ENCODE measurements at regions not wholly inside any gene's neighbourhood (a gene's known extent, or its start where the extent isn't known, plus 50 kb on each side); places are given as distances from the start of the nearest gene placed in this dataset.

GRCh38 chr16:6524501-6524900, 808.1 kb upstream of the RBFOX1 start:
- TF ChIP-seq, protein P1, sequence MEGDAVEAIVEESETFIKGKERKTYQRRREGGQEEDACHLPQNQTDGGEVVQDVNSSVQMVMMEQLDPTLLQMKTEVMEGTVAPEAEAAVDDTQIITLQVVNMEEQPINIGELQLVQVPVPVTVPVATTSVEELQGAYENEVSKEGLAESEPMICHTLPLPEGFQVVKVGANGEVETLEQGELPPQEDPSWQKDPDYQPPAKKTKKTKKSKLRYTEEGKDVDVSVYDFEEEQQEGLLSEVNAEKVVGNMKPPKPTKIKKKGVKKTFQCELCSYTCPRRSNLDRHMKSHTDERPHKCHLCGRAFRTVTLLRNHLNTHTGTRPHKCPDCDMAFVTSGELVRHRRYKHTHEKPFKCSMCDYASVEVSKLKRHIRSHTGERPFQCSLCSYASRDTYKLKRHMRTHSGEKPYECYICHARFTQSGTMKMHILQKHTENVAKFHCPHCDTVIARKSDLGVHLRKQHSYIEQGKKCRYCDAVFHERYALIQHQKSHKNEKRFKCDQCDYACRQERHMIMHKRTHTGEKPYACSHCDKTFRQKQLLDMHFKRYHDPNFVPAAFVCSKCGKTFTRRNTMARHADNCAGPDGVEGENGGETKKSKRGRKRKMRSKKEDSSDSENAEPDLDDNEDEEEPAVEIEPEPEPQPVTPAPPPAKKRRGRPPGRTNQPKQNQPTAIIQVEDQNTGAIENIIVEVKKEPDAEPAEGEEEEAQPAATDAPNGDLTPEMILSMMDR (IDR thresholded peaks at IDR 0.05) = no peak
- no peak for TF ChIP-seq POLR2A (IDR thresholded peaks at IDR 0.05)
